ENCODE measurements at regions not wholly inside any gene's neighbourhood (a gene's known extent, or its start where the extent isn't known, plus 50 kb on each side); places are given as distances from the start of the nearest gene placed in this dataset.
A peak's percentile ranks its signal among the peaks of the same experiment; 100 is the strongest.
"Not testable (repeated sequence)": the region's sequence is repeated elsewhere in the genome, so short reads cannot be mapped to it uniquely, and the experiment has no call there.

GRCh38 chr18:28269750-28270149, 92.8 kb upstream of the CDH2 start:
- no peak for DNase-seq
- H3K4me3 Mint-ChIP-seq: no peak overlapping the region
- H3K27ac Mint-ChIP-seq: no peak overlapping the region
- H3K4me1 Mint-ChIP-seq (ENCODE audit: low read depth): no peaks in the 10 kb centered on the region
- H3K27me3 Mint-ChIP-seq: no peaks in the 10 kb centered on the region
- no peaks in the 10 kb centered on the region for H3K36me3 Mint-ChIP-seq (ENCODE audit: low read depth)
- peaks cover 8% of the 10 kb centered on the region for H3K9me3 Mint-ChIP-seq

- no peak overlapping the region for H3K27ac Mint-ChIP-seq
- no peaks in the 10 kb centered on the region for H3K4me1 Mint-ChIP-seq (ENCODE audit: low read depth)
These were observed 91.1 kb upstream of the CDH2 start for GRCh38 chr18:28267878-28268625.

GRCh38 chr18:28267276-28267675, 90.3 kb upstream of the CDH2 start:
- Mint-ChIP-seq H3K4me3 (no peak overlapping the region), H3K27me3 (no peaks in the 10 kb centered on the region), H3K27ac (no peak overlapping the region), H3K36me3 (ENCODE audit: low read depth) (no peaks in the 10 kb centered on the region), H3K4me1 (ENCODE audit: low read depth) (no peaks in the 10 kb centered on the region), H3K9me3 (peaks cover 8% of the 10 kb centered on the region)
- no peak for DNase-seq

More at GRCh38 chr18:28267878-28268625, 91.1 kb upstream of the CDH2 start:
- Mint-ChIP-seq H3K9me3 (peaks cover 8% of the 10 kb centered on the region), H3K4me3 (no peak overlapping the region), H3K27me3 (no peaks in the 10 kb centered on the region), H3K36me3 (ENCODE audit: low read depth) (no peaks in the 10 kb centered on the region)
- no peak for DNase-seq

- H3K9me3 Mint-ChIP-seq: peaks cover 3% of the 10 kb centered on the region
- no peaks in the 10 kb centered on the region for H3K4me1 Mint-ChIP-seq (ENCODE audit: low read depth)
- no peak for DNase-seq
These were observed 79.2 kb upstream of the CDH2 start for GRCh38 chr18:28256166-28256565.

GRCh38 chr18:28248653-28249052, 71.7 kb upstream of the CDH2 start:
- H3K27me3 Mint-ChIP-seq: no peaks in the 10 kb centered on the region
- no peak for DNase-seq
- no peak overlapping the region for H3K4me3 Mint-ChIP-seq
- H3K27ac Mint-ChIP-seq: no peak overlapping the region
- no peaks in the 10 kb centered on the region for H3K36me3 Mint-ChIP-seq (ENCODE audit: low read depth)
- H3K4me1 Mint-ChIP-seq (ENCODE audit: low read depth): no peaks in the 10 kb centered on the region
- H3K9me3 Mint-ChIP-seq: peaks cover 7% of the 10 kb centered on the region

More at GRCh38 chr18:28256166-28256565, 79.2 kb upstream of the CDH2 start:
- Mint-ChIP-seq H3K27ac (no peak overlapping the region), H3K36me3 (ENCODE audit: low read depth) (no peaks in the 10 kb centered on the region), H3K27me3 (no peaks in the 10 kb centered on the region), H3K4me3 (no peak overlapping the region)

- H3K27me3 Mint-ChIP-seq; H3K27ac Mint-ChIP-seq; H3K36me3 Mint-ChIP-seq (ENCODE audit: low read depth); H3K4me1 Mint-ChIP-seq (ENCODE audit: low read depth); H3K9me3 Mint-ChIP-seq: not testable (repeated sequence)
- H3K4me3 Mint-ChIP-seq: peak overlapping the region; percentile 62
- DNase-seq: peak; percentile 27
These were observed 63.7 kb upstream of the CDH2 start for GRCh38 chr18:28240626-28241025.

GRCh38 chr18:28236487-28236886, 59.6 kb upstream of the CDH2 start:
- no peaks in the 10 kb centered on the region for H3K27me3 Mint-ChIP-seq
- H3K27ac Mint-ChIP-seq: no peak overlapping the region
- no peak for DNase-seq
- no peak overlapping the region for H3K4me3 Mint-ChIP-seq
- no peaks in the 10 kb centered on the region for H3K4me1 Mint-ChIP-seq (ENCODE audit: low read depth)
- H3K36me3 Mint-ChIP-seq (ENCODE audit: low read depth): no peaks in the 10 kb centered on the region
- H3K9me3 Mint-ChIP-seq: peaks cover 5% of the 10 kb centered on the region
